Hepatocyte (in vitro differentiated cells): ENCODE measurements at regions not wholly inside any gene's neighbourhood (a gene's known extent, or its start where the extent isn't known, plus 50 kb on each side); places are given as distances from the start of the nearest gene placed in this dataset.
"Not testable (repeated sequence)": the region's sequence is repeated elsewhere in the genome, so short reads cannot be mapped to it uniquely, and the experiment has no call there.

Experiments used
- DNase-seq: peaks from one replicate; pipeline ENCODE4 v3.0.0-alpha.2; 2016; ENCODE audit warnings: low spot score
- H2AFZ ChIP-seq: fragments of 200-600 bp; sonication (generic); 2 replicates; pipeline ENCODE4 v1.6.0; 2016; ENCODE audit warnings: antibody characterized with exemption, mild to moderate bottlenecking
- H3K27ac ChIP-seq: fragments of 200-600 bp; sonication (generic); 2 replicates; pipeline ENCODE4 v1.5.1; 2016; ENCODE audit warnings: mild to moderate bottlenecking
- H3K27me3 ChIP-seq: fragments of 200-600 bp; sonication (generic); 2 replicates; pipeline ENCODE4 v1.6.1; 2016
- H3K36me3 ChIP-seq: fragments of 200-600 bp; sonication (generic); replicated peaks from 2 replicates; pipeline ENCODE4 v1.5.1; 2016; ENCODE audit warnings: low read depth; ENCODE audit not compliant: insufficient read depth
- H3K4me1 ChIP-seq: fragments of 200-600 bp; sonication (generic); 2 replicates; pipeline ENCODE4 v1.5.1; 2016; ENCODE audit warnings: mild to moderate bottlenecking, moderate library complexity; ENCODE audit not compliant: insufficient read depth
- H3K4me2 ChIP-seq: fragments of 200-600 bp; sonication (generic); 2 replicates; pipeline ENCODE4 v1.6.0; 2016
- H3K4me3 ChIP-seq: fragments of 200-600 bp; sonication (generic); 2 replicates; pipeline ENCODE4 v1.5.1; 2016; ENCODE audit warnings: mild to moderate bottlenecking
- H3K79me2 ChIP-seq: fragments of 200-600 bp; sonication (generic); 2 replicates; pipeline ENCODE4 v1.6.0; 2017; ENCODE audit warnings: mild to moderate bottlenecking
- H3K9me2 ChIP-seq: fragments of 200-600 bp; sonication (generic); replicated peaks from 2 replicates; pipeline ENCODE4 v1.6.0; 2017; ENCODE audit warnings: mild to moderate bottlenecking; ENCODE audit not compliant: insufficient read depth
- H3K9me3 ChIP-seq: fragments of 200-600 bp; sonication (generic); 2 replicates; pipeline ENCODE4 v1.5.1; 2016; ENCODE audit warnings: low read depth, mild to moderate bottlenecking
- H4K20me1 ChIP-seq: fragments of 200-600 bp; sonication (generic); 2 replicates; pipeline ENCODE4 v1.6.0; 2016; ENCODE audit warnings: mild to moderate bottlenecking; ENCODE audit not compliant: insufficient read depth, poor library complexity, severe bottlenecking
- EZH2 ChIP-seq: fragments of 200-600 bp; sonication (generic); IDR thresholded peaks from 2 replicates; pipeline ENCODE4 v1.6.1; 2016; ENCODE audit warnings: antibody characterized with exemption, mild to moderate bottlenecking, borderline replicate concordance
- EZH2phosphoT487 ChIP-seq: fragments of 200-600 bp; sonication (generic); IDR thresholded peaks from one replicate; pipeline ENCODE4 v1.6.1; 2018; ENCODE audit warnings: antibody characterized with exemption, mild to moderate bottlenecking, low read depth, moderate library complexity; ENCODE audit not compliant: unreplicated experiment, severe bottlenecking
- WGBS: methylation state at CpG from one replicate; pipeline ENCODE4 v1.1.6; 2016; ENCODE audit warnings: low lambda C conversion rate; ENCODE audit errors: missing lambda C conversion rate; 5-methylcytosine and 5-hydroxymethylcytosine counted together
- TF ChIP-seq, protein P1 (sequence below): fragments of 200-600 bp; sonication (generic); IDR thresholded peaks from 2 replicates; pipeline ENCODE4 v1.5.1; 2016; ENCODE audit warnings: antibody characterized with exemption, mild to moderate bottlenecking; ENCODE audit not compliant: poor library complexity

DNA sequence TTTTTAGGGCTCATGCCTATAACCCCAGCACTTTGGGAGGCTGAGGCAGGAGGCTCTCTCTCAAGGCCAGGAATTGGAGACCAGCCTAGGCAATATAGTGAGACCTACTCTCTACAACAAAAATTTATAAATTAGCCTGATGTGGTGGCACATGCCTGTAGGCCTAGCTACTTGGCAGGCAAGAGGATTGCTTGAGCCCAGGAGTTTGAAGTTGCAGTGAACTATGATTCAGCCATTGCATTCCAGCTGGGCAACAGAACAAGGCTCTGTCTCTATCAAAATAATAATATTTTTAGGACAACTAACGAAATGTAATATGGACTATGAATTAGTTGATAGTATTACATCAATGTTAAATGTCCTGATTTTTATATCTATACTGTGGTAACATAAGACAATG, 68.8 kb upstream of the ARID1A start:
- Histone ChIP-seq H3K4me1 (peaks cover under 1% of the 10 kb centered on the region), H3K4me3 (no peak overlapping the region), H3K27me3 (no peaks in the 10 kb centered on the region), H3K36me3 (no peaks in the 10 kb centered on the region), H3K9me3 (no peaks in the 10 kb centered on the region), H3K9me2 (no peaks in the 10 kb centered on the region), H2AFZ (no peak overlapping the region), H3K79me2 (no peaks in the 10 kb centered on the region), H4K20me1 (no peaks in the 10 kb centered on the region), H3K27ac (no peak overlapping the region), H3K4me2 (no peak overlapping the region)
- DNase-seq, result no peak
- TF ChIP-seq EZH2phosphoT487 (no peak), EZH2 (no peak)
- TF ChIP-seq, protein P1, sequence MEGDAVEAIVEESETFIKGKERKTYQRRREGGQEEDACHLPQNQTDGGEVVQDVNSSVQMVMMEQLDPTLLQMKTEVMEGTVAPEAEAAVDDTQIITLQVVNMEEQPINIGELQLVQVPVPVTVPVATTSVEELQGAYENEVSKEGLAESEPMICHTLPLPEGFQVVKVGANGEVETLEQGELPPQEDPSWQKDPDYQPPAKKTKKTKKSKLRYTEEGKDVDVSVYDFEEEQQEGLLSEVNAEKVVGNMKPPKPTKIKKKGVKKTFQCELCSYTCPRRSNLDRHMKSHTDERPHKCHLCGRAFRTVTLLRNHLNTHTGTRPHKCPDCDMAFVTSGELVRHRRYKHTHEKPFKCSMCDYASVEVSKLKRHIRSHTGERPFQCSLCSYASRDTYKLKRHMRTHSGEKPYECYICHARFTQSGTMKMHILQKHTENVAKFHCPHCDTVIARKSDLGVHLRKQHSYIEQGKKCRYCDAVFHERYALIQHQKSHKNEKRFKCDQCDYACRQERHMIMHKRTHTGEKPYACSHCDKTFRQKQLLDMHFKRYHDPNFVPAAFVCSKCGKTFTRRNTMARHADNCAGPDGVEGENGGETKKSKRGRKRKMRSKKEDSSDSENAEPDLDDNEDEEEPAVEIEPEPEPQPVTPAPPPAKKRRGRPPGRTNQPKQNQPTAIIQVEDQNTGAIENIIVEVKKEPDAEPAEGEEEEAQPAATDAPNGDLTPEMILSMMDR, result no peak
- 93% methylated on average over 1 of the region's 1 CpG for WGBS

- DNase-seq, result no peak
- Histone ChIP-seq H3K79me2 (no peaks in the 10 kb centered on the region), H3K4me1 (no peaks in the 10 kb centered on the region), H3K36me3 (no peaks in the 10 kb centered on the region), H3K27ac (no peak overlapping the region), H3K4me2 (no peak overlapping the region), H3K9me3 (no peaks in the 10 kb centered on the region), H2AFZ (no peak overlapping the region), H3K4me3 (no peak overlapping the region), H4K20me1 (no peaks in the 10 kb centered on the region), H3K9me2 (no peaks in the 10 kb centered on the region), H3K27me3 (no peaks in the 10 kb centered on the region)
- TF ChIP-seq EZH2phosphoT487, result no peak
- no peak for TF ChIP-seq EZH2
- TF ChIP-seq, protein P1, result no peak
- 90% methylated on average over 3 of the region's 3 CpGs for WGBS
Measured at GRCh38 chr1:26627954-26628353, 67.9 kb upstream of the ARID1A start.

DNA sequence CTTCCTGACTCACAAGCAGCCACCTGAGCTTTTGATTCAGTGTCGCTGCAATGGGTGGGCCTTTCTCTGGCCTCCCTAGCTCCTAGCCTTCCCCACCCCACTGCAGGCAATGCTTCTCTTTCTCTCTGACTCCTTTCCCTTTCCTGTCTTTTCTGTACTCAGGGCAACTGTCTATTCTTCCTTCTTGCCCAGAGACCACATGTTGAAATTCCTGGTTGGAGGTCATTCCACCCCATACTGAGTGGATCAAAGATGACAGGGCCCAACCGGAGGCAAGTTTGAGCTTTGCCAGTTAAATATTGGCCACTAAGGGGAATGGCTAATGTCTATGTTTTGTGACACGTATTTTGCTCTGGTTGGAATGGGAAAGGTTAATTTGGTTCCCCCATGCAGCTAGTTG, 65.2 kb upstream of the ARID1A start:
- H3K4me1 ChIP-seq, result no peaks in the 10 kb centered on the region
- H3K36me3 ChIP-seq, result no peaks in the 10 kb centered on the region
- H3K4me3 ChIP-seq, result no peak overlapping the region
- no peaks in the 10 kb centered on the region for H3K9me3 ChIP-seq
- H3K27ac ChIP-seq, result no peak overlapping the region
- H3K79me2 ChIP-seq, result no peaks in the 10 kb centered on the region
- H3K9me2 ChIP-seq, result no peaks in the 10 kb centered on the region
- H3K4me2 ChIP-seq, result no peak overlapping the region
- 80% methylated on average over 3 of the region's 3 CpGs for WGBS
- no peak for DNase-seq
- TF ChIP-seq EZH2phosphoT487 (no peak), EZH2 (no peak)
- TF ChIP-seq, protein P1, result no peak
- H4K20me1 ChIP-seq, result no peaks in the 10 kb centered on the region
- H2AFZ ChIP-seq, result no peak overlapping the region
- H3K27me3 ChIP-seq, result no peaks in the 10 kb centered on the region

GRCh38 chr1:26635800-26636199, 60.0 kb upstream of the ARID1A start:
- H4K20me1 ChIP-seq, DNase-seq, H3K9me2 ChIP-seq, H3K4me3 ChIP-seq, H3K36me3 ChIP-seq, H3K9me3 ChIP-seq, H3K27ac ChIP-seq, H3K4me1 ChIP-seq, H3K4me2 ChIP-seq, H3K79me2 ChIP-seq, H3K27me3 ChIP-seq: not testable (repeated sequence)
- peak overlapping the region; percentile 13 for H2AFZ ChIP-seq
- 48% methylated on average over 3 of the region's 3 CpGs for WGBS
